ENCODE measurements at regions not wholly inside any gene's neighbourhood (a gene's known extent, or its start where the extent isn't known, plus 50 kb on each side); places are given as distances from the start of the nearest gene placed in this dataset.

DNA sequence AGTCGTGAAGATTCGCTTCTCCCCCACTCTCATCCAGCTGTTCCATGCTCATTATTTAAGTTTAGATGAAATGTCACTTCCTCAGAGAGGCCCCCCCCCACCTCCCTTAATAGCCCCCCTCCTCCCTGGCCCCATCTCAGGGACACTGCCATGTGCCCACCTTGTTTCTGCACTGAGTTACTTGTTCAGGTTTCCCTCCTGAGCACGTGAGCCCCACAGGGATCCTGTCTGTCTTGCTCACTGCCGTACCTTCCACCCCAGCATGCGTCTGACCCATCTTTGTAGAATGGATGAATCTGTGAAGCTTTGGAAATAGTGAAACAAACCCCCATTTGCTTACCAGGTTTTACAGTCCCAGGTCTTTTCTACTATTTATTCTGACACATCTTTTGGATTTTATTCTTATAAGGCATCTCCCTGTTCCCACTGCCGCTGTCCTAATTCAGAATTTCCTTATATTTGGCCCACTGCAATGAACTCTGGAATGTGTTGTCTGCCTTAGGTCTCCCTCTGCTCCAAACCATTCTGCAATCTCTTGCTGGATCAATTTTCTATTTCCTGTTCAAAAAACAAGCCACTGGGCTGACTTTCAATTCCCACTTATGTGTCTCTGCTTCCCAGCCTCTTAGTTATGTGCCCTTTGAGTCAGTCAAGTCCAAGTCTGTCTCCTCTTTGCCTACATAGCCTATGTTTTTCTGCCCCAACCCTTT is 136.5 kb upstream of the ECI2 start:
- no peak for DNase-seq (ENCODE audit: low read depth)
- ChIA-PET CTCF (interaction anchor here (1.4 to 2.1 kb wide), 3 partner anchors 9 to 18 kb away, joined by 5 to 8 read pairs (median 7); no protein-coding TSS in a partner anchor), POLR2A (no interaction called here)

DNA sequence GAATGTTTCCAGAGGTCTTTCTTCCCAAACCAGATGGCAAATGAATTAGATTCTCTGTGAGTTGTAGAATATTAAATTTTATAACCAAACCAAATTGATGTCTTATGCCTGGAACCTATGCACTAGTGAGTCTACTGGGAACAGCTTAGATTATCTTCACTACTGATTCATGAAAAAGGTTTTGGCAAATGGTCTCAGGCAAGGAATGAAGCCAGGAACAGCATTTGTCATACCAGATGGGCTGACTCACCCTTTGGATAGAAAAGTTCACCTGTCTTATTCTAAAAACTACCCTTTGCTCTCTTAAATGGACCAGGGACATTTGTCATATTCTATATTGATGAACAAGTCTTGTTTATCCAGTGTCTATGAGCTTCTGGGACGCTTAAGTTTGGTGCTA is 135.4 kb upstream of the ECI2 start:
- no peaks in the 10 kb centered on the region; the same call in none of the 2 replicates for H3K27me3 ChIP-seq (ENCODE audit: control insufficient read depth, insufficient read depth, low read length)
- ChIA-PET CTCF (interaction anchor here (1.4 to 2.1 kb wide), 2 partner anchors 10 to 17 kb away, joined by 5 to 8 read pairs; no protein-coding TSS in a partner anchor), POLR2A (no interaction called here)
- no peak overlapping the region for H3K4me3 ChIP-seq (ENCODE audit: low read depth, low read length)
- no peak for DNase-seq (ENCODE audit: low read depth)
- H3K36me3 ChIP-seq (ENCODE audit: control insufficient read depth, insufficient read depth, low read length): no peaks in the 10 kb centered on the region
- TF ChIP-seq CTCF (IDR thresholded peaks at IDR 0.05; ENCODE audit: insufficient read depth, low read depth, low read length): no peak

More for the DNA sequence above, 136.5 kb upstream of the ECI2 start:
- no peak for TF ChIP-seq CTCF (IDR thresholded peaks at IDR 0.05; ENCODE audit: insufficient read depth, low read depth, low read length)
- H3K36me3 ChIP-seq (ENCODE audit: control insufficient read depth, insufficient read depth, low read length): no peaks in the 10 kb centered on the region
- no peaks in the 10 kb centered on the region; the same call in none of the 2 replicates for H3K27me3 ChIP-seq (ENCODE audit: control insufficient read depth, insufficient read depth, low read length)
- no peak overlapping the region for H3K4me3 ChIP-seq (ENCODE audit: low read depth, low read length)

DNA sequence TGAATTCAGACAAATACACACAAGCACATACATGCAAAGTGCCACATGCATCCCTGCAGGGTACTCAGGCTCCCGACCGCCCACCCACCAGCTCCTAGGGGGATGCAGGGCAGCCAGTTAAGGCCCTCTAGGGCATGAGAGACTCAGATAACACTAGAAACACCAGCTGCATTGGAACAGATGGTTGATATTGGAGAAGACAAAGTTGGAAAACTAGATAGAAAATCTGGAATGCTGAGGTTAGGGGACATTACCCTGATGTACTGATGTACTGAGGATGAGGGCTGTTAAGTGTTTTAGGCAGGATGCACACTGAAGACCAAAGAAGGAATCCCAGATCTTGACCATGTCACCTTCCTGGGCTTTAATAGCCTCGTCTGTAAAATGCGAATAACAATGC is 134.6 kb upstream of the ECI2 start:
- Histone ChIP-seq H3K27me3 (ENCODE audit: control insufficient read depth, insufficient read depth, low read length) (peaks cover 2% of the 10 kb centered on the region), H3K4me3 (ENCODE audit: low read depth, low read length) (no peak overlapping the region), H3K36me3 (ENCODE audit: control insufficient read depth, insufficient read depth, low read length) (no peaks in the 10 kb centered on the region)
- TF ChIP-seq CTCF (IDR thresholded peaks at IDR 0.05; ENCODE audit: insufficient read depth, low read depth, low read length): no peak
- POLR2A ChIA-PET: no interaction called here
- CTCF ChIA-PET: no interaction called here
- no peak for DNase-seq (ENCODE audit: low read depth)

DNA sequence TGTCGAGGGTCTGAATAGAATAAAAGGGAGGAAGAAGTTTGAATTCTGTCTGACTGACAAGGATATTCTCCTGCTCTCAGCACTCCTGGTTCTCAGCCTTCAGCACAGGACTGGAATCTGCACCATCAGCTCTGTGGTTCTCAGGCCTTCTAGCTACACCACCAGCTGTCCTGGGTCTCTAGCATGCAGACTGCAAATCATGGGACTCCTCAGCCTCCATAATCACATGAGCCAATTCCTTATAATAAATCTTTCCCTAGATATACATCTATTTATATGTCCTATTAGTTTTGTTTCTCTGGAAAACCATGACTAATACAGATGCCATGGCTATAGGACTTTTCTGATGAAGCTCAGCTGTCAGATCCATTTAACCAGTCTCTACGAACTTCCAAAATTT is 132.8 kb upstream of the ECI2 start:
- Histone ChIP-seq H3K36me3 (ENCODE audit: control insufficient read depth, insufficient read depth, low read length) (no peaks in the 10 kb centered on the region), H3K4me3 (ENCODE audit: low read depth, low read length) (no peak overlapping the region), H3K27me3 (ENCODE audit: control insufficient read depth, insufficient read depth, low read length) (peaks cover 2% of the 10 kb centered on the region)
- ChIA-PET POLR2A (no interaction called here), CTCF (no interaction called here)
- TF ChIP-seq CTCF (IDR thresholded peaks at IDR 0.05; ENCODE audit: insufficient read depth, low read depth, low read length): no peak
- DNase-seq (ENCODE audit: low read depth): no peak

DNA sequence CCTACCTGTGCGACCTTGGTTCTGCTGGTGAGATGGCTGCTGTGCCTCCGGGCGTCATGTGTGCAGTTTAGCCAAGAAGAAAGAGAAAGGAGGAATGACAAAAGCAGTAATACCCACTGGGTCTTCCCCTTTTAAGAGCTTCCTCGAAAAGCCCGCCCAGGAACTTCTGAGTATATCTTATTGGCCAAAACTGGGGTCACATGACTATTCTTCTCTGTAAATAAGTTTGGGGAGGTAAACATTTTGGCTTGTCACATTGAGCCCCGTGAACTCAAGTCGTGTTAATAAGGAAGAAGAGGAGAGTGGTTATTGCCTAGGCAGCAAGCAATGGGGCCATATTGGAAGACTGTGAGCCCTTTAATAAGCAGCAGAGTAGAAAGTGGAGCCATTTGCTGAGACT is 130.4 kb upstream of the ECI2 start:
- H3K36me3 ChIP-seq (ENCODE audit: control insufficient read depth, insufficient read depth, low read length): no peaks in the 10 kb centered on the region
- no peak for DNase-seq (ENCODE audit: low read depth)
- no peak for TF ChIP-seq CTCF (IDR thresholded peaks at IDR 0.05; ENCODE audit: insufficient read depth, low read depth, low read length)
- CTCF ChIA-PET: no interaction called here
- no peak overlapping the region for H3K4me3 ChIP-seq (ENCODE audit: low read depth, low read length)
- POLR2A ChIA-PET: no interaction called here
- peaks cover 2% of the 10 kb centered on the region for H3K27me3 ChIP-seq (ENCODE audit: control insufficient read depth, insufficient read depth, low read length)
